HEK293T (cell line): ENCODE measurements at regions not wholly inside any gene's neighbourhood (a gene's known extent, or its start where the extent isn't known, plus 50 kb on each side); places are given as distances from the start of the nearest gene placed in this dataset.

Experiments used
- BHLHE40 ChIP-seq: fragments of 450-650 bp; IDR thresholded peaks from 2 replicates; pipeline ENCODE4 v1.6.1; 2016; ENCODE audit warnings: mild to moderate bottlenecking, moderate library complexity, borderline replicate concordance
- SP1 ChIP-seq: fragments of 450-650 bp; IDR thresholded peaks from 2 replicates; pipeline ENCODE4 v1.6.1; 2017
- SUZ12 ChIP-seq: fragments of 450-650 bp; IDR thresholded peaks from 2 replicates; pipeline ENCODE4 v1.6.1; 2016; ENCODE audit warnings: mild to moderate bottlenecking
- ZNF384 ChIP-seq: fragments of 450-650 bp; IDR thresholded peaks from 2 replicates; pipeline ENCODE4 v1.6.1; 2016

DNA sequence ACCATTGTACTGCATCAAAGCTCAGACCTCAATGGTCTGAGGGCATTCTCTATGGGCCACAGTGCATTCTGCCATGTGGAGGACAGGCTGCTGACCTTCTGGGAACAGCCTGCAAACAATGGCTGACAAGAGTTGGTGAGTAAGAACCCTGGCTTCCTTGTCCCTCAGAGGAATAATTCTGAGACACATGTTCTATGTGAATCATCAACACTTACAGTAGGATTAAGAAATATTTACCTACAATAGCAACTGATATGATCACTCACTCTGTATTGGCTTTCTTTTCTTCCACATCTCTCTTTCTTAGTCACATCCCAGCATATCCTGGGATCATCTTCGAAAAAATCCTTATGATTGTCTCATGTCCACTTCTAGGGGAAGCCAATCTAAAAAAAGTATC is 306.5 kb upstream of the ITGA1 start:
- TF ChIP-seq ZNF384, result no peak
- no peak for TF ChIP-seq SP1
- no peak for TF ChIP-seq BHLHE40
- no peak for TF ChIP-seq SUZ12
